GM19438 (cell line): ENCODE measurements at regions not wholly inside any gene's neighbourhood (a gene's known extent, or its start where the extent isn't known, plus 50 kb on each side); places are given as distances from the start of the nearest gene placed in this dataset.

Experiments used
- ATAC-seq: cut with Tn5 transposase; IDR thresholded peaks from one replicate; pipeline ENCODE4 v1.9.1; 2021; ENCODE audit warnings: low read depth; ENCODE audit not compliant: unreplicated experiment

DNA sequence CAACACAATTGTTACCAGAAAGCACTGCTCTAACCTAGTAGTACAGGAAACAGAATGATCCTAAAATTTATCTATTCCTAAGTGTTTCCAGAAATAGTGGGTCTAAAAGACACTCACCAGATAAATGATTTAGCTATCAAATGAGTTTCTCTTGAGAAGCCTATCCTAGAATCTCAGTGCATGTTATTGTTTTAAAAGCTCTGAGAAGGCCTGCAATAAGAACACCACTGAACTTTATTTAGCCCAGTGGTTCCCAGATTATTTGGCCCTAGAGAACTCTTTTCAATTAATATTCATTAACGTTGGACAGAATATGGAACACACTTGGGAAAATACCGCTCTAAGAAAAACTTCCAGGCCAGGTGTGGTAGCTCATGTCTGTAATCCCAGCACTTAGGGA lies 220.1 kb upstream of the GHITM start:
- no peak for ATAC-seq

DNA sequence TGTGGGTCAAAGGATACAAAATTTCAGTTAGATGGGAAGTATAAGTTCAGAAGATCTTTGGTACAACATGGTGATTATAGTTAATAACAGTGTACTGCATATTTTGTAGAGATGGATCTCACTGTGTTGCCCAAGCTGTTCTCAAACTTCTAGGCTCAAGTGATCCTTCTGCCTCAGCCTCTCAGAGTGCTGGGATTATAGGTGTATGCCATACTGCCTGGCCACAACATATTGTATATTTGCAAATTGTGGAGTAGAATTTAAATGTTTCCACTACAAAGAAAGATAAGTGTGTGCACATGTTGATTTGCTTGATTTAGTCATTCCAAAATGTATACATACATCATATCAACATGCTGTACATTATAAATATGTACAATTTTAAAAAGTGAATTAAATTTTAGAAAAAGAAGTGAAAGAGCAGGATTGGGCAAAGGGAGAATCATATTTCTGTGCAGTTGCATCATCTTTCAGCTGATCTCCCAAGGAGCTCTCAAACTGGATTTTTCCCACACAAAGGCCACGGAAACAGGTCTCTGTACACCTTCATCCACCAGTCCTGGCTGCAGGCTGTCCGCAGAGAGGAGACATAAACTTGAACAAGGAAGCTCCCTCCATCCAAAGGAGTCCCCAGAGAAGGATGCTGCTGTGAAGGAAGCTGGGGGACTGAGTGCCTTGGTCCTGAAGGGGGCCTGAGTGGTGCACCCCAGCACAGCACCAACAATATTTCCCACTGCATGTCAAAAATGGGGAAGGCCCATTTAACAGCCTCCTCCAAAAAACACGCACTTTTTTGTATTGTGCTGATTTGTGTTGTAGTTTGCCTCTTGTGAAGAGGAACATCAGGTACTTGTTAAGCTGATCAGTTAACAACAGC lies 217.1 kb upstream of the GHITM start:
- ATAC-seq = no peak

DNA sequence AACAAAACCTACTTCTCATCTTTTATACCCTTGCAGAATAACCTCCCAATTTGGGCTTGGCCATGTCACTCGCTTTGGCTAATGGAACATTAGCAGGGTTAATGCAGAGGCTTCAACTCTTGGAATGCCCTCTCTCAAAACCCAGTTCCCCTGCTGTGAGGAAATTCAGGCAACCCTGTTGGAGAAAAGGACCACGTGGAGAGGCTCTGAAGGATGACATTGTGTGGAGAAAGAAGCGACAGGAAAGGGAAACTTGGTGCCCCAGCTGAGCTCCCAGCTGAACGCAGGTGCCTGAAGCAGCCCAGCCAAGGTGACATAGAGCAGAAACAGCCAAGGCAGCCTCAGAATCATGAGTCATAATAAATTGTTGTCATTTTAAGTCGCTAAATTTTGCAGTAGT lies 214.2 kb upstream of the GHITM start:
- ATAC-seq = no peak

DNA sequence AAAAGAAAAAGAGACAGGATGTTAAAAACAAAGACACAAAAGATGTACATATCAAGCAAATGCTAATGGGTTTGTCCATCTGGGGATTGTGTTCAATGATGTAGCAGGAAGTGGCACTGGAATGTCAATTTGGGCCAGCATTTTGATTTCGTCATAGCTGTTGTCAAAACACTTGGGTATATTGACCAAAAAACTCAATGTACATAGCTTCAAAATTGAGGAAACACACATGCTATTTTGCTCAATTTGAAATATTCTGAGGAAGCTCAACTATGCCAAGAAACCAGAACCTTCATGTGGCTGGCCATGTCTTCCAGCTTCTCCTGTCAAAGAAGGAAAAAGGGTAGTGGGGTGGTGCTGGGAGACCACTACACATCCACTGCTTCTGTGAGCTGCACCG lies 212.7 kb upstream of the GHITM start:
- ATAC-seq = no peak

DNA sequence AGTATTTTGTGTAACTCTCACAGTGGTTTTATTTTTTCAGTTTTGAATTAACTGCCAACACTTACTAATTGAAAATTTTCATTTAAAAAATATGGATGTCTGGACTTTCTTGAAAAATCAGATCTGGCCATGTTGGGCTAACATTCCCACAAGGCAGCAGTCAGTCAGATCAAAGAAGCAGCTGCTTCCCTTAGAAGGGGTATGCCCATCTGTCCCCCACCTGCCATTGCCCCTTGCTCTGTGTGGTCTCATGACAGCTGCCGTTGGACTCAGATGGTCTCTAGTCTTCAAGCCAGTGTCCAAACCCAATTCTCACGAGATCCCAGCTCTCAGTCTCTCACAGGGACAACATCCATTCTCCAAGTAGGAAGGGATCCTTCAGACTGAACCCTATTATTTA lies 212.1 kb upstream of the GHITM start:
- ATAC-seq = no peak

DNA sequence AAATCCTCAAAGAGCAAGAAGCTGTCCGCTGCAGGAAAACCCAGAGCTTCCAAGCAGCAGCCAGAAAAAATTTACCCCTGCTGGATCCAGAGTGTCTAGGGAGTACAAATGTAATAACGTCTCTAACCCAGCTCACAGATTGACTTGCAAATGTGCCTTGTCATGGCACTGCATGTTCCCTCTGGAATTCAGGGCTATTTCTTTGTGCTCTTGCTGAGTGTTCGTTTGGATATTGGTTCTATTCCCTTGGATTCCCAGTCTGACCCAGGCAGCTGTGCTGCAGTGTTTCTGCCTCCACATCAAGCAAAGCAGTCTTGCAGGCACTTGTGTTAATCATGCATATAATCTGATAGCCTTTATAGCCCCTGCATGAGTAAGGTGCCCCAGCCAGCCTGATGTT lies 209.9 kb upstream of the GHITM start:
- ATAC-seq = no peak

DNA sequence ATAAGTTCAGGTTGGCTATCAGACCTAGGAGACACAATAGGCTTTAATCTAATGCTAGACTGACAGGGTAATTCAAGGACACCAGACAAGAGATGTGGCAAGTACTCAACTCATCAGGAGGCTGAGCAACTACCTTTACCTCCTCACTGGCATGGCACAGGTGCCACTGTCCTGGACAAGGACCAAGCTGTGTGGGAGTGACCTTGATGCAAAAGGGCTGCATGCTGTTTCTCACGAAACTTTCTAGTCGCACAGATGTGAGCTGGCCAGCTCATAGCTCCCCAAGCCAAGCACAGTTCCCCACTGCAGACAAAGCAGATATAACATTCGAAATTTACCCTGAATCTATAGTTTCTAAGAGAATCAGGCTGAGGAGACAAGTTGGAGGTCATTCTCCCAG lies 207.6 kb upstream of the GHITM start:
- no peak for ATAC-seq

DNA sequence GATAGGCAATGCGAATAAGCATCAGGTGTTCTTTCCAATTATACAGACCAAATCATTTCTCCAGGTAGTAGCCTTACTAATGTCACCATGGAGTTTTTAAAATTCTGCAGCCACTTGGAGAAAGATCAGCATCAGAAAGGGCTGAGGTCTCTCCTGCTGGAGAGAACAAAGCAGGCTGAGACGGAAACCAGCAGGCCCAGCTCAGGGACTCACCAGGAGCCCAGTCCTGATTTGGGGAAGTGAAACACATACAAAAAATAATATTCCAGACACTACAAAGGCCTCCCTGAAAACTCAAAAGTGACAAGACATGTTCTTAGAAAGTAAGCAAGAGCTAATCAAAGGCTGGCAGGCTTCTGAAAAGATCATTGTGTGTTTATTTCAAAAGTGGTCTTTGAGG lies 207.1 kb upstream of the GHITM start:
- ATAC-seq = no peak

DNA sequence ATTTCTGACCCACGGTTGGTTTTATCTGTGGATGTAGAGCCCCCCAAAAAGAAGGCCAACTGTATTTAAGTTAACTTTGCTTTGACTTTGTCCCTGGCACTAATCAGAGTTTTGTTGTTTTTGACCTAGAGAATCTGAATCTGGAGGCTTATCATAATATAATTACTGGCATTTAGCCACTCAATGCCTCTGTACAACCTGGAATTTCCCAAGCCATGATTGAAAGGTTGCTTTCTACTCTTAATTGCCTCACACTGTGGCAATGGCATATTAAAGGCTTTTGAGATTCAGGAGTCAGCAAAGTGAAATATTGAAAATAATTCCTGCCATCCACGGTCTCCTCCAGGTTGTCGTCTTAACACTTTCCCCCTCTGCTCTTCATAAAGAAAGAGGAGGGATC lies 205.2 kb upstream of the GHITM start:
- ATAC-seq = no peak

DNA sequence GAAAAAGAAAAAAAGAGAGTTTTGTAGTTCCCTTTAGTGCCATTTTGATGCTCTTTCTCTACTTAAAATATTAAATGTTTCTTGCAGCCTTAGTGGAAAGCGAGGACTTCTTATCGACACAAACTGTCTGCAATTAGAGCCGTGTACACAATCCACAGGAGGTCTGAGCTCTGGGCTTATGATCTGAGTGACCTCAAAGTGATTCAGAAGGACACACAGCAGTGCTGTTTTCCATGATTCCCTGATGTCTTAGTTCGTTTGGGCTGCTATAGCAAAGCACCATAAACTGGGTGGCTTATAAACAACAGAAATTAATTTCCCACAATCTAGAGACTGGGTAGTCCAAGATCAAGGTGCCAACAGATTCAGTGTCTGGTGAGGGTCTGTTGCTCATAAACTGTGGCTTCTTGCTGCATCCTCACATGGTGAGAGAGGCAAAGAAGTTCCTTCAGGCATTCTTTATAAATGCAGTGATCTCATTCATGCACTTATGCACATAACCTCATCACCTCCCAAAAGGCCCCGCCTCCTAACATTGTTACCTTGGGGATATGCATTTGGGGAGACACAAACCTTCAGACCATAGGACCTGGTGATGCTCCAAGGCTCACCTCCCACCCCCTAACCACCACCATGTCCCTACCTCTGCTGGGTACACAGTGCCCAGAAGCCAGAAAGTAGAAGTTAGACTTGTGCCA lies 204.5 kb upstream of the GHITM start:
- ATAC-seq = no peak

DNA sequence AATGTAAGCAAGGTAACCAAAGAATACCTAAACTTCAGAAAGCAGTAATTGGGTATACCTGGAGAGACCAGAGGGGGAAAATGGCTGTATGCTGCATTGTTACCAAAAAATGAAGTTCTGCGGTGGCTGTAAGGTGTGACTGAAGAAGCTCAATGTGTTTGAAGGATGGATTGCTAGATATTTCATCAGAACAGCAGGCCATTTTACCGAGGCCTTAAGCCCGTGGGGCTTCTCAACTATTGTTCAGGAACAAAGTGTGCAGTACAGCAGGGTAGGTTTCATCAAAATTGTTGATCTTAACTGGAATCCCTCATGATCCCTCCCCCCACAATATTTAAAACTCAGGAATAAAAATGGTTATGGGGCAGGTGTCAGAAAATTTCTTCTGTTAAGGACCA lies 204.0 kb upstream of the GHITM start:
- ATAC-seq = no peak

DNA sequence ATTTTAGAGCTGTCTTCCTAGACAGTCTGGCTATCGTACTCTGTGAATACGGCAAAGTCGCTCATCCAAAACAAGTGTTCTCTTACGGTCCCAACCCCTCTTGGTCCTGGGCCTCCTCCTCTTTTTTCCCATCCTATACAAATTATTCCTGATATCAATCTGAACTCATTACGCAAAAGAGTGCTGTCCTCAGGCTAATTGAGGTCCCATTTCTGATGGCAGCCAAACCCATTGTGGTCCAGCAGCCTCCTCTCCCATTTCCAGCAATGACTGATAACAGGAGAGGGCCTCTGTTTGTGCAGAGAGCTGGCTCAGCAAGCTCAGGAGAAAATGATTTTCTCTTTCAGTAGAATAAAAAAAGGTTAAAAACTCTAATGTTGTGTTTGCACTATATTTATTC lies 203.4 kb upstream of the GHITM start:
- no peak for ATAC-seq

DNA sequence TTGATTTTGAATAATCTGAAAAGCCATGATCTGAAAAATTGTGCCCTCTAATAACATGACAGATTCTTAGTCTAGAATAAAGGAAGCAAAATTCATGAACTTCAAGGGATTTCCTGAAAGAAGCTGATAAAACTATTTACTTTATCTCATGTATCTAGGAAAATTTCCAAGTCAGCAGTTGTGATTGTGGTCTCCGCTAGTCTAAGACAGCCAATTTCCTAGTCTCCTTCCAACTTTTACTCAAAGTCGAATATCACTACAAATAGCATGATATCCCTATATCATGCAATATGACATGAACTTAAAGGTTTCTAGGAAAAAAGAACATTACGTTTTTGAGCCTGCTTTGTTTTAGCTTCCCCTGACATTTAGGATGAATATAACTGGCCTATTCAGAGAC lies 202.1 kb upstream of the GHITM start:
- ATAC-seq = no peak

DNA sequence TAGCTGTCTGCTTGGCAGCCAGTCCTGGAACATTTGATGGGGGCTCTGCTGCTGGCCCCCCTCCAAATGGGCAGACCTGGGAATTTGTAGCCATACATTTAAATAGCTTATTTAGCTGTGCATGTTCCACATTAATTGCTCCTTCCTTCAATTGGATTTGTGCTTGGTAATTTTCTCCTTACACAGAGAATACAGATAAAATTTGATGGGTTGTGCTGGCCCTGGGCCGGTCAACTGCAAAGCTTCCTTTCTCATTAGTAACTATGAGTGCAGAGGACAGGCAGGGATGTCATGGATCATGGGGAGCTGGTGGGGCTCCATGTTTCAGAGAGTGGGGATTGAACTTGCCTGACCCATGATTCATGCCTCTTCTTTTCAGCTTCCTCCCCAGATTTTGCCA lies 201.5 kb upstream of the GHITM start:
- no peak for ATAC-seq

DNA sequence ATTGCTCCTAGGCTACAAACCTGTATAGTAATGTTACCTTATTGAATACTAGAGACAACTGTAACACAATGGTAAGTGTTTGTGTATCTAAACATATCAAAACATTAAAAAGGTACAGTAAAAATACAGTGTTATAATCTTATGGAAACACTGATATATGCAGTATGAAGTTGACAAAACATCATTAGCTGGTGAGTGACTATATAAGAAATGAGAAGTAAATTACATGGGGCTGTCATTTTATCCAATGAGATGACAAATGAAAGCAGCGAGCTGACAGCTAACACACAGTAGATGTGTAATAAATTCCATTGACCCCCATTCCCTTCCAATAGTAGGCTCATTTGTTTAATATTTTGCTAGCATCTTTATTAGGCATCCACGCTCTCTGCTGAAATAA lies 198.1 kb upstream of the GHITM start:
- ATAC-seq = no peak

DNA sequence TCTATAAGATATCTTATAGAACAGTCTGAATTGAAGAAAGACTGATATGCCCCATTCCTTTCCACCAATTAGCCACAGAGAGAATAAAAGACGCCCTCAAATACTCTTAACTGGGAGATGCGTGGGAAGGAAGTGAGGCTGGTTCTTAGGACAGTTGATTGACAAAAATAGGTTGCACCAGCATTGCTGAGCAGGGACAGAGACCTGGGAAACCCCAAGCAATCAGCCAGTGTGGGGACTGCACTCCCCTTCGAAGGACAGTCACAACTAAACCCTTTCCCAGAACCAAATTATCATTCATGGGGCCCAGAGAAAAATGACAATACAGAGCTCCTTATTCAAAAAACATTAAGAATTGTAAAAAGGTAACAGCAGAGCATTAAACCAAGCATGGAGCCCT lies 196.9 kb upstream of the GHITM start:
- no peak for ATAC-seq

DNA sequence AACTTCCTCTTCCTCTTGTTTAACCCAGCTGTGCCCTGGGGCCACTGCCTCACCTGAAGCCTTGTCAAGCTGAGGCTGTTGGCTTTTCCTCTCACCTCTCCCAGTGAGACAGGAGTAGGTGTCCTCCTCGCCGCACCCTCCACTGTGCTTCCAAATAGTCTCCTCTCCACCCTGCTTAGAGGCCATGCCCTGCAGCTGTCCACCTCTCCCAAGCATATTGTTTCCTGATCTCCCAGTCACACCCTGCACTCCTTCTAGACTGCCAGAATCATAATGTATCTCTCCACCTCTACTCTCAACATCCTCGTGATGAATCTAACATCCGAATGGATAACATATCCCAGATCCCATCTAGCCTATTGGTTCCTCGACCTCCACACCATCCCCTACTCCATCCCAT lies 196.3 kb upstream of the GHITM start:
- ATAC-seq = no peak

DNA sequence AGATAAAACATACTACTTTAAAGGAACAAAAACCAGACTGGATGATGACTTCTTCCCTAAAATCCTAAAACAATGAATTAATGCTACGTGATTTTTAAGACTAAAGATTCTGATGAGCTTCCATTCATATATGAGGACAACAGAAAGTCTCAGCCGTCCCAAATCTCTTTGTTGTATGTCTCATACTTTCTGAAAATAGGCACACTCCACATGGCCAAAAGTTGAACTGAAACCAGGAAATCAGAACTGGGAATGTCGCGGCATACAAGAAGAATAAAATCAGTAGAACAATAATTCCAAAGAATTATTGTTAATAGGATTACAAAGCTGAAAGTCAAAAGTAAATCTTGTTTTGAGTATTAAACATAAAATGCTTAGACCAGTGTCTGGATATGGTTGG lies 195.4 kb upstream of the GHITM start:
- no peak for ATAC-seq

DNA sequence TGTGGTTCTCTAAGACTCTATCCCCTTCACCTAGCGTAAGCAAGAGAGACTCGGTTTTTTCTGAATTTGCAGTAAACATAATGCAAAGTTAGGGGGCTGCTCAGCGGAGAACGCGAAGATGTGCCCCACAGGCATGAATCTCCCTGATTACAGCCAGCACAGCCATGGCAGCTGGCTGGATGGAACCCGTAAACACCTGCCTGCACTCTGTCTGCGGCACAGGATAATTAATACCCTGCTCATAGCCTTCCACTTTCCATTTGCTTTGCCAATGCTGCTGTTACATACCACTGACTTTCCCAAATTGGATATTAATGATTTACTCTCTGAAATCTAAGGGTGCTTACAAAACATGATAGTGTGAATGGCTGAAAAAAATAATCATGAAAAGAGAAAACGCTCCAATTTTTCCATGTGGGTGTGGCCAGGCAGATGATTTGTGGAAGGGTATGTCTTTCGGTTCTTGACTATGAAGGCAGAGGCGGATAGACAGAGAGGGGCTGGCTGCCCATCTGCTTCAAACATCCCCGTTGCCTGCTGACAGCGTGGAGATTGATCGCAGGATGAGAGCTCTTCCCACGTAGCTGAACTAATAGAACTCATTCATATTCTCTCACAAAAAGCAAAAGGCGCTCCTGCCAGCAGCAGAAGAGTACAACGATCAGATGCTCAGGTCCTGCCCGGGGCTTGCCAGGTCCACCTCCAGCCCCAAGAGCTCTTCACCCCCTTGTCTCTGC lies 193.2 kb upstream of the GHITM start:
- no peak for ATAC-seq

DNA sequence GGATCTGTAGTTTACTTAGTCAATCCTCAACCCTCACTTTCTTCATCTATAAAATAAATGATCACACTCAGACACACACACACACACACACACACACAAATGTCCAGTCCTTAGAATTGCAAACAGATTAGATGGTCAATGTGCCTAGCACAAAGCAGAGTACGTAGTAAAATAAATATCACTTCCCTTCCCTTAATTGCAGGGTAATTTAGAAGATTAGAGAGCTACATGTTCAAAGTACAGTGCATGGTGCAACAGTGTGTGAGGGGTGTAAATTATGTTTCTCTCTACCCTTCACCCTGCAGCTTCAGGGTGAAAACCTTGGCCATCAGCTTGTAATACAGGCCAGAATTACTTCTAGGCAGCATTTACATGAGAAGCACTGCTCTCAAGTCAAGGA lies 187.0 kb upstream of the GHITM start:
- no peak for ATAC-seq

DNA sequence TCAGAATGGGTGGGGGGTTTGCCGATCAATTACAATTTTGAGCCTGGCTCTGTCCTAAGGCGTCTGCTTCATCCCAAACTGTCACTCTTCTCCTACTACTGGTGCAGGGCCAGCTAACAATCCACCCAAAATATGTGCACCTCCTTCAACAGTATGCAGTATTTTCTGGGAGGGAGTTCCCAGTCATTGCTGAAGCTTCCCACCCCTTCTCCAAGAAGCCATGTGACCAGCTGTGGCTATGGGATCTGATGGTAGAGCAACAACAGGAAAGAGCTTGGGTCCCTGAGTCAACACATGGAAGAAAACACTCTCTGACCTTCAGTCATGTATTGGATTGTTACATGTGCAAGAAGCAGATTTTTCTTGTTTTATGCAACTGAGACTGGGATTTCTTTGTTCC lies 185.7 kb upstream of the GHITM start:
- ATAC-seq = no peak
